ENCODE measurements at regions not wholly inside any gene's neighbourhood (a gene's known extent, or its start where the extent isn't known, plus 50 kb on each side); places are given as distances from the start of the nearest gene placed in this dataset.

DNA sequence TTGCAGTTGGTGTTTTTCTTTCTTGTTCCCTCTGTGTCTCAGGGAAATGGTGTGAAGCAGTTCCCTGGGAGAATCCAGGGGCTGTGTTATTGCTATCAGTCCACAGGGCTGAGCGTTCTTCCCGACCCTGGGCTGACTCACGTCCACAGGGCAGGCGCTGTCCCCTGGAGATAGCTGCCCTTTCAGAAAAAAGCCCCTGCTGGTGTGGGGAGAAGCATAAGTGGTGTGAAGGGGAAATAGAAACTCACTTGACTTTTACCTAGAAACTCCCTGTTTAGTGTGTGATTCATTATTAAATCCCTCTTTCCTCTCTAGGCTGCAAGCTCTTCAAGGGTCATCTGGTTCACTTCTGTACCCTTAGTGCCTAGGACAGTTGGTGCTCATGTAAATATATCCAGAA is 63.3 kb upstream of the SMNDC1 start:
- Histone ChIP-seq H3K4me2 (ENCODE audit: low read length) (no peak overlapping the region), H3K79me2 (replicated peaks; ENCODE audit: insufficient read depth, low read length) (no peaks in the 10 kb centered on the region), H3K36me3 (ENCODE audit: insufficient read depth, low read length) (no peaks in the 10 kb centered on the region), H3K27ac (ENCODE audit: low read length) (no peak overlapping the region), H4K20me1 (ENCODE audit: insufficient read depth) (no peaks in the 10 kb centered on the region), H3K4me3 (ENCODE audit: low read length) (no peak overlapping the region), H3K9me3 (ENCODE audit: low read length) (no peaks in the 10 kb centered on the region), H3K9me2 (ENCODE audit: insufficient read depth, low read length) (no peaks in the 10 kb centered on the region), H3F3A (ENCODE audit: insufficient read depth, low read length, poor library complexity, severe bottlenecking) (no peaks in the 10 kb centered on the region), H3K9ac (ENCODE audit: low read length) (no peak overlapping the region), H2AFZ (ENCODE audit: low read depth, low read length) (no peak overlapping the region), H3K27me3 (ENCODE audit: insufficient read depth, low read depth, low read length) (no peaks in the 10 kb centered on the region)
- TF ChIP-seq EP300 (conservative IDR thresholded peaks at IDR 0.05; ENCODE audit: poor library complexity, severe bottlenecking) (no peak), SMC3 (conservative IDR thresholded peaks at IDR 0.05; ENCODE audit: poor library complexity) (no peak), POLR2AphosphoS5 (IDR thresholded peaks at IDR 0.05) (no peak), MXI1 (conservative IDR thresholded peaks at IDR 0.05; ENCODE audit: poor library complexity, severe bottlenecking) (no peak), TAF1 (IDR thresholded peaks at IDR 0.05; ENCODE audit: low read depth) (no peak), EZH2 (IDR thresholded peaks at IDR 0.05; ENCODE audit: borderline replicate concordance, insufficient read depth, low read length, poor library complexity, severe bottlenecking) (no peak), RAD21 (conservative IDR thresholded peaks at IDR 0.05) (no peak)
- TF ChIP-seq, protein P1, sequence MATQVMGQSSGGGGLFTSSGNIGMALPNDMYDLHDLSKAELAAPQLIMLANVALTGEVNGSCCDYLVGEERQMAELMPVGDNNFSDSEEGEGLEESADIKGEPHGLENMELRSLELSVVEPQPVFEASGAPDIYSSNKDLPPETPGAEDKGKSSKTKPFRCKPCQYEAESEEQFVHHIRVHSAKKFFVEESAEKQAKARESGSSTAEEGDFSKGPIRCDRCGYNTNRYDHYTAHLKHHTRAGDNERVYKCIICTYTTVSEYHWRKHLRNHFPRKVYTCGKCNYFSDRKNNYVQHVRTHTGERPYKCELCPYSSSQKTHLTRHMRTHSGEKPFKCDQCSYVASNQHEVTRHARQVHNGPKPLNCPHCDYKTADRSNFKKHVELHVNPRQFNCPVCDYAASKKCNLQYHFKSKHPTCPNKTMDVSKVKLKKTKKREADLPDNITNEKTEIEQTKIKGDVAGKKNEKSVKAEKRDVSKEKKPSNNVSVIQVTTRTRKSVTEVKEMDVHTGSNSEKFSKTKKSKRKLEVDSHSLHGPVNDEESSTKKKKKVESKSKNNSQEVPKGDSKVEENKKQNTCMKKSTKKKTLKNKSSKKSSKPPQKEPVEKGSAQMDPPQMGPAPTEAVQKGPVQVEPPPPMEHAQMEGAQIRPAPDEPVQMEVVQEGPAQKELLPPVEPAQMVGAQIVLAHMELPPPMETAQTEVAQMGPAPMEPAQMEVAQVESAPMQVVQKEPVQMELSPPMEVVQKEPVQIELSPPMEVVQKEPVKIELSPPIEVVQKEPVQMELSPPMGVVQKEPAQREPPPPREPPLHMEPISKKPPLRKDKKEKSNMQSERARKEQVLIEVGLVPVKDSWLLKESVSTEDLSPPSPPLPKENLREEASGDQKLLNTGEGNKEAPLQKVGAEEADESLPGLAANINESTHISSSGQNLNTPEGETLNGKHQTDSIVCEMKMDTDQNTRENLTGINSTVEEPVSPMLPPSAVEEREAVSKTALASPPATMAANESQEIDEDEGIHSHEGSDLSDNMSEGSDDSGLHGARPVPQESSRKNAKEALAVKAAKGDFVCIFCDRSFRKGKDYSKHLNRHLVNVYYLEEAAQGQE (IDR thresholded peaks at IDR 0.05; ENCODE audit: borderline replicate concordance) = no peak
- TF ChIP-seq, protein P2, sequence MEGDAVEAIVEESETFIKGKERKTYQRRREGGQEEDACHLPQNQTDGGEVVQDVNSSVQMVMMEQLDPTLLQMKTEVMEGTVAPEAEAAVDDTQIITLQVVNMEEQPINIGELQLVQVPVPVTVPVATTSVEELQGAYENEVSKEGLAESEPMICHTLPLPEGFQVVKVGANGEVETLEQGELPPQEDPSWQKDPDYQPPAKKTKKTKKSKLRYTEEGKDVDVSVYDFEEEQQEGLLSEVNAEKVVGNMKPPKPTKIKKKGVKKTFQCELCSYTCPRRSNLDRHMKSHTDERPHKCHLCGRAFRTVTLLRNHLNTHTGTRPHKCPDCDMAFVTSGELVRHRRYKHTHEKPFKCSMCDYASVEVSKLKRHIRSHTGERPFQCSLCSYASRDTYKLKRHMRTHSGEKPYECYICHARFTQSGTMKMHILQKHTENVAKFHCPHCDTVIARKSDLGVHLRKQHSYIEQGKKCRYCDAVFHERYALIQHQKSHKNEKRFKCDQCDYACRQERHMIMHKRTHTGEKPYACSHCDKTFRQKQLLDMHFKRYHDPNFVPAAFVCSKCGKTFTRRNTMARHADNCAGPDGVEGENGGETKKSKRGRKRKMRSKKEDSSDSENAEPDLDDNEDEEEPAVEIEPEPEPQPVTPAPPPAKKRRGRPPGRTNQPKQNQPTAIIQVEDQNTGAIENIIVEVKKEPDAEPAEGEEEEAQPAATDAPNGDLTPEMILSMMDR (IDR thresholded peaks at IDR 0.05; ENCODE audit: poor library complexity, severe bottlenecking) = no peak

- Histone ChIP-seq H2AFZ (ENCODE audit: low read depth, low read length) (no peak overlapping the region), H3K9me3 (ENCODE audit: low read length) (no peaks in the 10 kb centered on the region), H4K20me1 (ENCODE audit: insufficient read depth) (no peaks in the 10 kb centered on the region), H3K27me3 (ENCODE audit: insufficient read depth, low read depth, low read length) (no peaks in the 10 kb centered on the region), H3K79me2 (replicated peaks; ENCODE audit: insufficient read depth, low read length) (no peaks in the 10 kb centered on the region), H3K4me3 (ENCODE audit: low read length) (no peak overlapping the region), H3K9ac (ENCODE audit: low read length) (no peak overlapping the region), H3F3A (ENCODE audit: insufficient read depth, low read length, poor library complexity, severe bottlenecking) (no peaks in the 10 kb centered on the region), H3K36me3 (ENCODE audit: insufficient read depth, low read length) (no peaks in the 10 kb centered on the region), H3K4me2 (ENCODE audit: low read length) (no peak overlapping the region), H3K27ac (ENCODE audit: low read length) (no peak overlapping the region), H3K9me2 (ENCODE audit: insufficient read depth, low read length) (no peaks in the 10 kb centered on the region)
- TF ChIP-seq MXI1 (conservative IDR thresholded peaks at IDR 0.05; ENCODE audit: poor library complexity, severe bottlenecking) = no peak
- no peak for TF ChIP-seq EP300 (conservative IDR thresholded peaks at IDR 0.05; ENCODE audit: poor library complexity, severe bottlenecking)
- TF ChIP-seq, protein P1 (IDR thresholded peaks at IDR 0.05; ENCODE audit: borderline replicate concordance) = no peak
- TF ChIP-seq, protein P2 (IDR thresholded peaks at IDR 0.05; ENCODE audit: poor library complexity, severe bottlenecking) = no peak
- no peak for TF ChIP-seq EZH2 (IDR thresholded peaks at IDR 0.05; ENCODE audit: borderline replicate concordance, insufficient read depth, low read length, poor library complexity, severe bottlenecking)
- no peak for TF ChIP-seq POLR2AphosphoS5 (IDR thresholded peaks at IDR 0.05)
- no peak for TF ChIP-seq TAF1 (IDR thresholded peaks at IDR 0.05; ENCODE audit: low read depth)
- TF ChIP-seq RAD21 (conservative IDR thresholded peaks at IDR 0.05) = no peak
- TF ChIP-seq SMC3 (conservative IDR thresholded peaks at IDR 0.05; ENCODE audit: poor library complexity) = no peak
Measured at GRCh38 chr10:110368556-110368955, 63.8 kb upstream of the SMNDC1 start.

All from neural cell (in vitro differentiated cells).